H9 (cell line): ENCODE measurements at regions not wholly inside any gene's neighbourhood (a gene's known extent, or its start where the extent isn't known, plus 50 kb on each side); places are given as distances from the start of the nearest gene placed in this dataset.

Experiments used
- DNase-seq: peaks from one replicate; pipeline ENCODE4 v3.0.0-alpha.2; 2017
- H2AFZ ChIP-seq: one replicate; pipeline ENCODE4 v1.6.1; 2013; ENCODE audit warnings: mild to moderate bottlenecking, low read length, control low read depth, moderate library complexity
- H2AK5ac ChIP-seq: 2 replicates; pipeline ENCODE4 v1.6.1; 2013; ENCODE audit warnings: low read length, control low read depth, mixed read lengths; ENCODE audit not compliant: insufficient read length
- H2BK120ac ChIP-seq: one replicate; pipeline ENCODE4 v1.6.1; 2013; ENCODE audit warnings: low read depth, mild to moderate bottlenecking, low read length, control low read depth, inconsistent platforms; ENCODE audit not compliant: poor library complexity, severe bottlenecking
- H2BK12ac ChIP-seq: 2 replicates; pipeline ENCODE4 v1.6.1; 2013; ENCODE audit warnings: low read length, control low read depth, mixed read lengths, low read depth; ENCODE audit not compliant: insufficient read length
- H2BK15ac ChIP-seq: 2 replicates; pipeline ENCODE4 v1.6.1; 2013; ENCODE audit warnings: low read depth, low read length, control low read depth
- H2BK20ac ChIP-seq: one replicate; pipeline ENCODE4 v1.6.1; 2013; ENCODE audit warnings: low read depth, mild to moderate bottlenecking, low read length, control low read depth, inconsistent platforms; ENCODE audit not compliant: poor library complexity, severe bottlenecking
- H2BK5ac ChIP-seq: 2 replicates; pipeline ENCODE4 v1.6.1; 2013; ENCODE audit warnings: low read length, control low read depth, mixed read lengths; ENCODE audit not compliant: insufficient read length
- H3K14ac ChIP-seq: 2 replicates; pipeline ENCODE4 v1.6.1; 2013; ENCODE audit warnings: low read length, control low read depth; ENCODE audit not compliant: insufficient read depth
- H3K18ac ChIP-seq: 2 replicates; pipeline ENCODE4 v1.6.1; 2013; ENCODE audit warnings: low read depth, mild to moderate bottlenecking, mixed read lengths, low read length, control low read depth; ENCODE audit not compliant: insufficient read length
- H3K23ac ChIP-seq: 2 replicates; pipeline ENCODE4 v1.6.1; 2013; ENCODE audit warnings: low read length, control low read depth, mixed read lengths, low read depth; ENCODE audit not compliant: insufficient read length
- H3K23me2 ChIP-seq: 2 replicates; pipeline ENCODE4 v1.6.1; 2013; ENCODE audit warnings: low read depth, mild to moderate bottlenecking, mixed read lengths, low read length, control low read depth; ENCODE audit not compliant: insufficient read length, poor library complexity, severe bottlenecking
- H3K27ac ChIP-seq: 2 replicates; pipeline ENCODE4 v1.5.1; 2013; ENCODE audit warnings: low read length, control low read depth, mixed read lengths, low read depth; ENCODE audit not compliant: insufficient read length
- H3K27me3 ChIP-seq: 2 replicates; pipeline ENCODE4 v1.6.1; 2013; ENCODE audit warnings: low read length, control low read depth, inconsistent platforms; ENCODE audit not compliant: insufficient read depth
- H3K4ac ChIP-seq: 2 replicates; pipeline ENCODE4 v1.6.1; 2013; ENCODE audit warnings: low read depth, mild to moderate bottlenecking, control low read depth, inconsistent platforms, low read length, moderate library complexity
- H3K4me1 ChIP-seq: 2 replicates; pipeline ENCODE4 v1.6.1; 2013; ENCODE audit warnings: low read length, control low read depth, inconsistent platforms; ENCODE audit not compliant: insufficient read depth
- H3K4me2 ChIP-seq: 2 replicates; pipeline ENCODE4 v1.6.1; 2013; ENCODE audit warnings: low read length, control low read depth, mixed read lengths; ENCODE audit not compliant: insufficient read length, insufficient read depth
- H3K56ac ChIP-seq: 2 replicates; pipeline ENCODE4 v1.6.1; 2013; ENCODE audit warnings: low read depth, mild to moderate bottlenecking, mixed read lengths, low read length, control low read depth; ENCODE audit not compliant: insufficient read length
- H3K79me1 ChIP-seq: 2 replicates; pipeline ENCODE4 v1.6.1; 2013; ENCODE audit warnings: low read depth, mild to moderate bottlenecking, moderate library complexity, low read length, control low read depth, inconsistent platforms; ENCODE audit not compliant: insufficient read depth, poor library complexity, severe bottlenecking
- H3K79me2 ChIP-seq: 2 replicates; pipeline ENCODE4 v1.6.1; 2013; ENCODE audit warnings: low read length, control low read depth, inconsistent platforms; ENCODE audit not compliant: insufficient read depth
- H3K9ac ChIP-seq: 2 replicates; pipeline ENCODE4 v1.6.1; 2013; ENCODE audit warnings: low read length, control low read depth, mixed read lengths; ENCODE audit not compliant: insufficient read length; ENCODE audit errors: extremely low read depth
- H3K9me3 ChIP-seq: one replicate; pipeline ENCODE4 v1.6.1; 2013; ENCODE audit warnings: low read depth, low read length, inconsistent platforms; ENCODE audit not compliant: control insufficient read depth
- H3T11ph ChIP-seq: one replicate; pipeline ENCODE4 v1.6.1; 2013; ENCODE audit warnings: mild to moderate bottlenecking, low read length, control low read depth, inconsistent platforms
- H4K20me1 ChIP-seq: one replicate; pipeline ENCODE4 v1.6.1; 2013; ENCODE audit not compliant: control insufficient read depth, insufficient read length, insufficient read depth
- H4K5ac ChIP-seq: 2 replicates; pipeline ENCODE4 v1.6.1; 2013; ENCODE audit warnings: low read depth, mild to moderate bottlenecking, mixed read lengths, low read length, control low read depth; ENCODE audit not compliant: insufficient read length
- H4K8ac ChIP-seq: replicated peaks from 2 replicates; pipeline ENCODE4 v1.6.1; 2013; ENCODE audit warnings: low read length, control low read depth, mixed read lengths, low read depth; ENCODE audit not compliant: insufficient read length
- H4K91ac ChIP-seq: 2 replicates; pipeline ENCODE4 v1.6.1; 2013; ENCODE audit warnings: low read depth, mild to moderate bottlenecking, moderate library complexity, mixed read lengths, low read length, control low read depth; ENCODE audit not compliant: insufficient read length
- H3K27ac Mint-ChIP-seq, 3 experiments: 2 replicates in 2 of 3; 3 replicates in 1 of 3; pipeline ENCODE4 v1.8.0; 2020 to 2021; ENCODE audit warnings: mixed read lengths in 3 of 3, mild to moderate bottlenecking in 1 of 3, moderate library complexity in 1 of 3
- H3K27me3 Mint-ChIP-seq: 2 replicates; pipeline ENCODE4 v1.8.0; 2021; ENCODE audit warnings: low read depth, mild to moderate bottlenecking, moderate library complexity, mixed read lengths
- H3K36me3 Mint-ChIP-seq, 3 experiments: 2 replicates in 2 of 3; 3 replicates in 1 of 3; pipeline ENCODE4 v1.8.0; 2020 to 2021; ENCODE audit warnings: low read depth in 3 of 3, mixed read lengths in 3 of 3; ENCODE audit not compliant: insufficient read depth in 1 of 3
- H3K4me1 Mint-ChIP-seq, 2 experiments: 2 replicates each; pipeline ENCODE4 v1.8.0; 2020; ENCODE audit warnings: mixed read lengths in 2 of 2
- H3K4me3 Mint-ChIP-seq, 2 experiments: 2 replicates in 1 of 2; 3 replicates in 1 of 2; pipeline ENCODE4 v1.8.0; 2020 to 2021; ENCODE audit warnings: mild to moderate bottlenecking in 2 of 2, mixed read lengths in 2 of 2, moderate library complexity in 1 of 2
- H3K9me3 Mint-ChIP-seq, 2 experiments: 2 replicates in 1 of 2; 3 replicates in 1 of 2; pipeline ENCODE4 v1.8.0; 2020; ENCODE audit warnings: mild to moderate bottlenecking in 2 of 2, mixed read lengths in 2 of 2, moderate library complexity in 1 of 2
- CTCF ChIP-seq: fragments of 200-600 bp; sonication (generic); conservative IDR thresholded peaks from 3 replicates; pipeline ENCODE4 v1.8.0; 2021; ENCODE audit warnings: antibody characterized with exemption, mild to moderate bottlenecking
- WGBS: extraction: QIAGEN DNeasy Blood & Tissue Kit; methylation state at CpG from one replicate; pipeline ENCODE4 v1.1.7; 2013; ENCODE audit warnings: missing lambda C conversion rate, low lambda C conversion rate, mixed read lengths; ENCODE audit not compliant: insufficient read length; ENCODE audit errors: extremely low coverage; 5-methylcytosine and 5-hydroxymethylcytosine counted together

DNA sequence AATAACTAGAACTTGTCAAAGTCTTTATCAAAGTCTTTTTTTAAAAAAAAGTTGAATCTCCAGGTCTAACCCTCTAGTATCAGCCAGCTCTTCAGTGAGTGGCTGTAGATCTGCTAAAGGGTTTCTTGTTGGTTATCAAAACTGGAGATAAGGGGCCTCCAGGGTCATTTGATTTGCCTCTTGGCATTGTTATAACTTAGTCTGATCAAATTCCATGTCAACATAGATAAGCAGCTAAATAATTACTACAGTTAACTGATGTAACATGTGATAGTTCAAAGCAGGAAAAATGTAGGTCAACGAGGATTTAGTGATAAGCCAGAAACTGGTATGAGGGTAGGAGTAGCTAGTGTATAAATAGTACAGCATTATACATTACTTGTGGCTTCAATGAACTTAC is 465.1 kb downstream of the PDHA2 start:
- no peak overlapping the region for H3K23ac ChIP-seq
- peaks cover 22 to 29% (median 26%) of the 10 kb centered on the region in 3 experiments for H3K36me3 Mint-ChIP-seq
- H3K79me1 ChIP-seq = no peaks in the 10 kb centered on the region
- no peak overlapping the region for H2BK15ac ChIP-seq
- H2BK5ac ChIP-seq = no peak overlapping the region
- no peak overlapping the region for H3K14ac ChIP-seq
- no peaks in the 10 kb centered on the region for H3K23me2 ChIP-seq
- H3T11ph ChIP-seq = no peak overlapping the region
- H4K91ac ChIP-seq = no peak overlapping the region
- no peaks in the 10 kb centered on the region for H3K4me1 ChIP-seq
- no peak overlapping the region for H2BK20ac ChIP-seq
- H3K4me3 Mint-ChIP-seq = no peak overlapping the region
- no peaks in the 10 kb centered on the region for H3K27me3 ChIP-seq
- H3K18ac ChIP-seq = no peak overlapping the region
- H3K4me1 Mint-ChIP-seq = peaks cover 4 to 5% of the 10 kb centered on the region in 2 experiments; a peak in 3 of 4 replicates
- no peak overlapping the region for H4K8ac ChIP-seq
- H3K56ac ChIP-seq = no peak overlapping the region
- no CpG with 5 or more reads among the region's 1 CpG for WGBS
- H3K79me2 ChIP-seq = no peaks in the 10 kb centered on the region
- H4K5ac ChIP-seq = no peak overlapping the region
- H3K9me3 ChIP-seq = peaks cover 8% of the 10 kb centered on the region
- DNase-seq = no peak
- H2AK5ac ChIP-seq = no peak overlapping the region
- no peak overlapping the region for H3K9ac ChIP-seq
- no peak overlapping the region for H3K4me2 ChIP-seq
- no peak overlapping the region for H3K4ac ChIP-seq
- H2BK12ac ChIP-seq = no peak overlapping the region
- no peak overlapping the region for H2AFZ ChIP-seq
- H3K27me3 Mint-ChIP-seq = no peaks in the 10 kb centered on the region
- H3K27ac ChIP-seq = no peak overlapping the region
- H2BK120ac ChIP-seq = no peak overlapping the region
- H4K20me1 ChIP-seq = no peaks in the 10 kb centered on the region
- H3K9me3 Mint-ChIP-seq = peaks cover 25 to 26% of the 10 kb centered on the region in 2 experiments
- TF ChIP-seq CTCF = no peak
- no peak overlapping the region for H3K27ac Mint-ChIP-seq
